ENCODE measurements at regions not wholly inside any gene's neighbourhood (a gene's known extent, or its start where the extent isn't known, plus 50 kb on each side); places are given as distances from the start of the nearest gene placed in this dataset.

GRCh38 chr20:5430670-5431069 is 113.9 kb upstream of the PROKR2 start:
- no peaks in the 10 kb centered on the region for H3K79me2 ChIP-seq (ENCODE audit: low read length)
- H3K36me3 ChIP-seq (ENCODE audit: insufficient read depth, low read length) = no peaks in the 10 kb centered on the region
- no peak overlapping the region for H3K9ac ChIP-seq (ENCODE audit: low read length)
- no peaks in the 10 kb centered on the region for H3K27me3 ChIP-seq (ENCODE audit: low read length)
- H3K4me2 ChIP-seq (ENCODE audit: low read depth, low read length, poor library complexity, severe bottlenecking) = no peak overlapping the region
- H3K4me3 ChIP-seq (ENCODE audit: low read length) = no peak overlapping the region
- DNase-seq = no peak
- no peak overlapping the region for H3K27ac ChIP-seq (ENCODE audit: low read length)
- H4K20me1 ChIP-seq (ENCODE audit: insufficient read depth, low read depth, low read length) = no peaks in the 10 kb centered on the region
- no peaks in the 10 kb centered on the region for H3K9me2 ChIP-seq (replicated peaks; ENCODE audit: insufficient read depth, low read length)
- H2AFZ ChIP-seq (ENCODE audit: low read length) = no peak overlapping the region
- H3K4me1 ChIP-seq (ENCODE audit: low read length) = no peaks in the 10 kb centered on the region
- no peaks in the 10 kb centered on the region for H3K9me3 ChIP-seq (ENCODE audit: low read length)

GRCh38 chr20:5426026-5426425 is 109.3 kb upstream of the PROKR2 start:
- no peaks in the 10 kb centered on the region for H4K20me1 ChIP-seq (ENCODE audit: insufficient read depth, low read depth, low read length)
- H3K36me3 ChIP-seq (ENCODE audit: insufficient read depth, low read length) = no peaks in the 10 kb centered on the region
- no peak overlapping the region for H3K27ac ChIP-seq (ENCODE audit: low read length)
- no peaks in the 10 kb centered on the region for H3K4me1 ChIP-seq (ENCODE audit: low read length)
- no peaks in the 10 kb centered on the region for H3K9me2 ChIP-seq (replicated peaks; ENCODE audit: insufficient read depth, low read length)
- H2AFZ ChIP-seq (ENCODE audit: low read length) = no peak overlapping the region
- H3K4me2 ChIP-seq (ENCODE audit: low read depth, low read length, poor library complexity, severe bottlenecking) = no peak overlapping the region
- H3K79me2 ChIP-seq (ENCODE audit: low read length) = no peaks in the 10 kb centered on the region
- H3K27me3 ChIP-seq (ENCODE audit: low read length) = no peaks in the 10 kb centered on the region
- no peak overlapping the region for H3K4me3 ChIP-seq (ENCODE audit: low read length)
- no peak for DNase-seq
- H3K9me3 ChIP-seq (ENCODE audit: low read length) = no peaks in the 10 kb centered on the region
- no peak overlapping the region for H3K9ac ChIP-seq (ENCODE audit: low read length)

- Histone ChIP-seq H3K9me3 (ENCODE audit: low read length) (no peaks in the 10 kb centered on the region), H4K20me1 (ENCODE audit: insufficient read depth, low read depth, low read length) (no peaks in the 10 kb centered on the region), H3K36me3 (ENCODE audit: insufficient read depth, low read length) (no peaks in the 10 kb centered on the region), H3K4me1 (ENCODE audit: low read length) (no peaks in the 10 kb centered on the region), H3K9ac (ENCODE audit: low read length) (no peak overlapping the region), H2AFZ (ENCODE audit: low read length) (no peak overlapping the region), H3K4me2 (ENCODE audit: low read depth, low read length, poor library complexity, severe bottlenecking) (no peak overlapping the region), H3K27me3 (ENCODE audit: low read length) (no peaks in the 10 kb centered on the region), H3K27ac (ENCODE audit: low read length) (no peak overlapping the region), H3K9me2 (replicated peaks; ENCODE audit: insufficient read depth, low read length) (no peaks in the 10 kb centered on the region), H3K79me2 (ENCODE audit: low read length) (no peaks in the 10 kb centered on the region), H3K4me3 (ENCODE audit: low read length) (no peak overlapping the region)
- no peak for DNase-seq
Measured at GRCh38 chr20:5416086-5416485, 99.3 kb upstream of the PROKR2 start.

- H3K27me3 ChIP-seq (ENCODE audit: low read length) = no peaks in the 10 kb centered on the region
Measured at GRCh38 chr20:5413394-5413793, 96.6 kb upstream of the PROKR2 start.

GRCh38 chr20:5410470-5410869 is 93.7 kb upstream of the PROKR2 start:
- no peak overlapping the region for H3K4me3 ChIP-seq (ENCODE audit: low read length)
- DNase-seq = no peak
- no peaks in the 10 kb centered on the region for H3K36me3 ChIP-seq (ENCODE audit: insufficient read depth, low read length)
- H3K4me2 ChIP-seq (ENCODE audit: low read depth, low read length, poor library complexity, severe bottlenecking) = no peak overlapping the region
- H3K9me3 ChIP-seq (ENCODE audit: low read length) = no peaks in the 10 kb centered on the region
- H3K27me3 ChIP-seq (ENCODE audit: low read length) = no peaks in the 10 kb centered on the region
- H3K79me2 ChIP-seq (ENCODE audit: low read length) = no peaks in the 10 kb centered on the region
- no peaks in the 10 kb centered on the region for H3K4me1 ChIP-seq (ENCODE audit: low read length)
- no peak overlapping the region for H3K9ac ChIP-seq (ENCODE audit: low read length)
- no peaks in the 10 kb centered on the region for H4K20me1 ChIP-seq (ENCODE audit: insufficient read depth, low read depth, low read length)
- H3K9me2 ChIP-seq (replicated peaks; ENCODE audit: insufficient read depth, low read length) = no peaks in the 10 kb centered on the region
- no peak overlapping the region for H3K27ac ChIP-seq (ENCODE audit: low read length)
- H2AFZ ChIP-seq (ENCODE audit: low read length) = no peak overlapping the region

More at GRCh38 chr20:5413394-5413793, 96.6 kb upstream of the PROKR2 start:
- H3K79me2 ChIP-seq (ENCODE audit: low read length) = no peaks in the 10 kb centered on the region
- H3K4me2 ChIP-seq (ENCODE audit: low read depth, low read length, poor library complexity, severe bottlenecking) = no peak overlapping the region
- no peaks in the 10 kb centered on the region for H3K9me2 ChIP-seq (replicated peaks; ENCODE audit: insufficient read depth, low read length)
- no peaks in the 10 kb centered on the region for H3K4me1 ChIP-seq (ENCODE audit: low read length)
- H3K9me3 ChIP-seq (ENCODE audit: low read length) = no peaks in the 10 kb centered on the region
- H3K27ac ChIP-seq (ENCODE audit: low read length) = no peak overlapping the region
- H2AFZ ChIP-seq (ENCODE audit: low read length) = no peak overlapping the region
- H3K36me3 ChIP-seq (ENCODE audit: insufficient read depth, low read length) = no peaks in the 10 kb centered on the region
- no peak overlapping the region for H3K4me3 ChIP-seq (ENCODE audit: low read length)
- no peak for DNase-seq
- no peaks in the 10 kb centered on the region for H4K20me1 ChIP-seq (ENCODE audit: insufficient read depth, low read depth, low read length)
- no peak overlapping the region for H3K9ac ChIP-seq (ENCODE audit: low read length)

GRCh38 chr20:5402903-5403531 is 86.3 kb upstream of the PROKR2 start:
- Histone ChIP-seq H3K9me3 (ENCODE audit: low read length) (no peaks in the 10 kb centered on the region), H3K36me3 (ENCODE audit: insufficient read depth, low read length) (no peaks in the 10 kb centered on the region), H3K4me1 (ENCODE audit: low read length) (no peaks in the 10 kb centered on the region), H4K20me1 (ENCODE audit: insufficient read depth, low read depth, low read length) (no peaks in the 10 kb centered on the region), H3K4me2 (ENCODE audit: low read depth, low read length, poor library complexity, severe bottlenecking) (no peak overlapping the region), H2AFZ (ENCODE audit: low read length) (no peak overlapping the region), H3K9me2 (replicated peaks; ENCODE audit: insufficient read depth, low read length) (no peaks in the 10 kb centered on the region), H3K9ac (ENCODE audit: low read length) (no peak overlapping the region), H3K79me2 (ENCODE audit: low read length) (no peaks in the 10 kb centered on the region), H3K27ac (ENCODE audit: low read length) (no peak overlapping the region), H3K4me3 (ENCODE audit: low read length) (no peak overlapping the region), H3K27me3 (ENCODE audit: low read length) (no peaks in the 10 kb centered on the region)
- peak; percentile 81 for DNase-seq

GRCh38 chr20:5401277-5401875 is 84.6 kb upstream of the PROKR2 start:
- H3K9me3 ChIP-seq (ENCODE audit: low read length) = no peaks in the 10 kb centered on the region
- no peak overlapping the region for H3K4me3 ChIP-seq (ENCODE audit: low read length)
- no peaks in the 10 kb centered on the region for H3K9me2 ChIP-seq (replicated peaks; ENCODE audit: insufficient read depth, low read length)
- H4K20me1 ChIP-seq (ENCODE audit: insufficient read depth, low read depth, low read length) = no peaks in the 10 kb centered on the region
- H3K36me3 ChIP-seq (ENCODE audit: insufficient read depth, low read length) = no peaks in the 10 kb centered on the region
- no peak overlapping the region for H3K9ac ChIP-seq (ENCODE audit: low read length)
- no peaks in the 10 kb centered on the region for H3K79me2 ChIP-seq (ENCODE audit: low read length)
- H2AFZ ChIP-seq (ENCODE audit: low read length) = no peak overlapping the region
- no peak for DNase-seq
- H3K27me3 ChIP-seq (ENCODE audit: low read length) = no peaks in the 10 kb centered on the region
- no peak overlapping the region for H3K27ac ChIP-seq (ENCODE audit: low read length)
- H3K4me2 ChIP-seq (ENCODE audit: low read depth, low read length, poor library complexity, severe bottlenecking) = no peak overlapping the region
- H3K4me1 ChIP-seq (ENCODE audit: low read length) = no peaks in the 10 kb centered on the region

- Histone ChIP-seq H3K4me3 (ENCODE audit: low read length) (no peak overlapping the region), H3K27me3 (ENCODE audit: low read length) (no peaks in the 10 kb centered on the region), H3K36me3 (ENCODE audit: insufficient read depth, low read length) (no peaks in the 10 kb centered on the region), H3K9ac (ENCODE audit: low read length) (no peak overlapping the region), H3K79me2 (ENCODE audit: low read length) (no peaks in the 10 kb centered on the region), H3K4me1 (ENCODE audit: low read length) (no peaks in the 10 kb centered on the region), H2AFZ (ENCODE audit: low read length) (no peak overlapping the region), H3K27ac (ENCODE audit: low read length) (no peak overlapping the region), H3K9me2 (replicated peaks; ENCODE audit: insufficient read depth, low read length) (no peaks in the 10 kb centered on the region), H3K4me2 (ENCODE audit: low read depth, low read length, poor library complexity, severe bottlenecking) (no peak overlapping the region), H4K20me1 (ENCODE audit: insufficient read depth, low read depth, low read length) (no peaks in the 10 kb centered on the region), H3K9me3 (ENCODE audit: low read length) (no peaks in the 10 kb centered on the region)
- DNase-seq = peak; percentile 59
Measured at GRCh38 chr20:5400164-5400762, 83.5 kb upstream of the PROKR2 start.

All from Karpas-422 (cell line).